Neural crest cell (in vitro differentiated cells): ENCODE measurements at regions not wholly inside any gene's neighbourhood (a gene's known extent, or its start where the extent isn't known, plus 50 kb on each side); places are given as distances from the start of the nearest gene placed in this dataset.

ENCODE experiments used
- DNase-seq: peaks from one replicate; pipeline ENCODE4 v3.0.0; 2021; ENCODE audit warnings: low read depth, mixed read lengths, low spot score
- H3K27ac Mint-ChIP-seq: one replicate; pipeline ENCODE4 v1.8.0; 2021; ENCODE audit warnings: mild to moderate bottlenecking, mixed read lengths; ENCODE audit not compliant: unreplicated experiment
- H3K27me3 Mint-ChIP-seq: 2 replicates; pipeline ENCODE4 v1.8.0; 2021; ENCODE audit warnings: low read depth, mild to moderate bottlenecking, mixed read lengths
- H3K36me3 Mint-ChIP-seq: 2 replicates; pipeline ENCODE4 v1.8.0; 2021; ENCODE audit warnings: low read depth, mild to moderate bottlenecking, mixed read lengths
- H3K4me1 Mint-ChIP-seq: 2 replicates; pipeline ENCODE4 v1.8.0; 2021; ENCODE audit warnings: mixed read lengths
- H3K4me3 Mint-ChIP-seq: one replicate; pipeline ENCODE4 v1.8.0; 2021; ENCODE audit warnings: mild to moderate bottlenecking, mixed read lengths
- H3K9me3 Mint-ChIP-seq: 2 replicates; pipeline ENCODE4 v1.8.0; 2021; ENCODE audit warnings: mixed read lengths
- TF ChIP-seq, protein P1 (sequence below): fragments of 200-600 bp; sonication (generic); conservative IDR thresholded peaks from 2 replicates; pipeline ENCODE4 v1.5.0; 2021; ENCODE audit warnings: antibody characterized with exemption, mild to moderate bottlenecking

- Mint-ChIP-seq H3K36me3 (no peaks in the 10 kb centered on the region), H3K27me3 (no peaks in the 10 kb centered on the region), H3K4me1 (no peaks in the 10 kb centered on the region), H3K9me3 (no peaks in the 10 kb centered on the region), H3K4me3 (no peak overlapping the region), H3K27ac (no peak overlapping the region)
- DNase-seq = no peak
- TF ChIP-seq, protein P1, sequence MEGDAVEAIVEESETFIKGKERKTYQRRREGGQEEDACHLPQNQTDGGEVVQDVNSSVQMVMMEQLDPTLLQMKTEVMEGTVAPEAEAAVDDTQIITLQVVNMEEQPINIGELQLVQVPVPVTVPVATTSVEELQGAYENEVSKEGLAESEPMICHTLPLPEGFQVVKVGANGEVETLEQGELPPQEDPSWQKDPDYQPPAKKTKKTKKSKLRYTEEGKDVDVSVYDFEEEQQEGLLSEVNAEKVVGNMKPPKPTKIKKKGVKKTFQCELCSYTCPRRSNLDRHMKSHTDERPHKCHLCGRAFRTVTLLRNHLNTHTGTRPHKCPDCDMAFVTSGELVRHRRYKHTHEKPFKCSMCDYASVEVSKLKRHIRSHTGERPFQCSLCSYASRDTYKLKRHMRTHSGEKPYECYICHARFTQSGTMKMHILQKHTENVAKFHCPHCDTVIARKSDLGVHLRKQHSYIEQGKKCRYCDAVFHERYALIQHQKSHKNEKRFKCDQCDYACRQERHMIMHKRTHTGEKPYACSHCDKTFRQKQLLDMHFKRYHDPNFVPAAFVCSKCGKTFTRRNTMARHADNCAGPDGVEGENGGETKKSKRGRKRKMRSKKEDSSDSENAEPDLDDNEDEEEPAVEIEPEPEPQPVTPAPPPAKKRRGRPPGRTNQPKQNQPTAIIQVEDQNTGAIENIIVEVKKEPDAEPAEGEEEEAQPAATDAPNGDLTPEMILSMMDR = no peak
Measured at GRCh38 chr5:178788381-178789085, 58.1 kb upstream of the ZNF354A start.

- H3K4me1 Mint-ChIP-seq = no peaks in the 10 kb centered on the region
- H3K36me3 Mint-ChIP-seq = no peaks in the 10 kb centered on the region
- DNase-seq = no peak
- no peak overlapping the region for H3K4me3 Mint-ChIP-seq
- H3K9me3 Mint-ChIP-seq = no peaks in the 10 kb centered on the region
- no peaks in the 10 kb centered on the region for H3K27me3 Mint-ChIP-seq
- H3K27ac Mint-ChIP-seq = no peak overlapping the region
- TF ChIP-seq, protein P1 = no peak
Measured at GRCh38 chr5:178787889-178788288, 57.4 kb upstream of the ZNF354A start.

DNA sequence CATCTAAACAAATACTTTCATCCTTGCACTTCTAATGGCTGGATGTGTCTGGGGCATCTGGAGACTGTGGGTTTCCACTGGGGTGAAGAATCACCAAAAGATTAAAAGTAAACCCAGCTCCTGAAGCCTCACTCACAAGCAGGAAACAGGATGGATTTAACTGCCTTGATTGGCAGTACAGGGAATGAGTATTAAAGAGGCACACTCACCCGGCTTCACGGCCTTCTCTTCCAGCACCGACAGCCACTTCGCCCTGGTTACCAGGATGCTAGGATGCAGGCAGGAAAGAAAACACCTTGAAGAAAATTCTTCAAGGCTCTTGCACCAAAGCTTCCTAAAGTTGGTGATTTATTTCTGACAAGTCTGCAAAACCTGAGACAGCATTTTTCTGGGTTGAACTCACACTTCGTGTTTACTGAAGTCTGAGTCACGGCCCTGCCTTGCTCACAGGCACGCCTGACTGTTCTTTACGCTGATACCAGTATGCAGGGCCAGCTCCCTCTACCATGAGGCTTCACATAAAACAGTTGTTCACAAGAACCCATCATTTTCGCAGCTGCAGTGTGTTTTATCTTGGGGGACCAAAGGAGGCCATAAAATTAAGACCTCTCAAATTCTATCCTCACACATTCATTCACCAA, 56.5 kb upstream of the ZNF354A start:
- no peak for DNase-seq
- no peak overlapping the region for H3K4me3 Mint-ChIP-seq
- H3K27me3 Mint-ChIP-seq = no peaks in the 10 kb centered on the region
- H3K9me3 Mint-ChIP-seq = no peaks in the 10 kb centered on the region
- TF ChIP-seq, protein P1 = no peak
- H3K4me1 Mint-ChIP-seq = no peaks in the 10 kb centered on the region
- H3K27ac Mint-ChIP-seq = no peak overlapping the region
- no peaks in the 10 kb centered on the region for H3K36me3 Mint-ChIP-seq

- no peak overlapping the region for H3K4me3 Mint-ChIP-seq
- DNase-seq = no peak
- TF ChIP-seq, protein P1 = no peak
- no peaks in the 10 kb centered on the region for H3K36me3 Mint-ChIP-seq
- H3K27me3 Mint-ChIP-seq = no peaks in the 10 kb centered on the region
- H3K27ac Mint-ChIP-seq = no peak overlapping the region
- no peaks in the 10 kb centered on the region for H3K4me1 Mint-ChIP-seq
- H3K9me3 Mint-ChIP-seq = no peaks in the 10 kb centered on the region
Measured at GRCh38 chr5:178786417-178786816, 56.0 kb upstream of the ZNF354A start.

- no peak overlapping the region for H3K4me3 Mint-ChIP-seq
- no peaks in the 10 kb centered on the region for H3K4me1 Mint-ChIP-seq
Measured at GRCh38 chr5:178785999-178786398, 55.5 kb upstream of the ZNF354A start.

More at GRCh38 chr5:178785999-178786398, 55.5 kb upstream of the ZNF354A start:
- no peaks in the 10 kb centered on the region for H3K27me3 Mint-ChIP-seq
- H3K36me3 Mint-ChIP-seq = no peaks in the 10 kb centered on the region
- no peaks in the 10 kb centered on the region for H3K9me3 Mint-ChIP-seq
- H3K27ac Mint-ChIP-seq = no peak overlapping the region
- TF ChIP-seq, protein P1 = no peak
- DNase-seq = no peak
